ENCODE measurements at regions not wholly inside any gene's neighbourhood (a gene's known extent, or its start where the extent isn't known, plus 50 kb on each side); places are given as distances from the start of the nearest gene placed in this dataset.

DNA sequence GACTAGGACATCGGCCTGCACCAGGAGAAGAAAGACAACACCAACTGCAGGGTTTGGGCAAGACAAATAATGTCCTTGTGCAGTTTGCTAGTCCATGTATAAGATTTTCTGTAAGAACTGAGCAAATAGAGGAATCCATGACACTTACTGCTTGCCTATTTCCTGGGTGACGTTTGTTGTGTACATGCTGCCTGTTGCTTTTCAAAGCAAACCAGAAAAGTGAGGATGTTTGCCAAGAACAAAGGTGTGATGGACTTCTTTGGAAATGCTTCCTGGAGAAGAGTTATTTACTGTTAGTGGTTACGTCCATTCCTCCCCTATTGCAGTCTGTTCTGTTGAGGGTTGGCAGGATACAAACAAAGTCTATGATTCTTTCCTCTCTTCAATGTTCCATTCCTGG lies 126.5 kb downstream of the CASP12 start:
- TF ChIP-seq POLR2A (IDR thresholded peaks at IDR 0.05; ENCODE audit: low read depth, low read length) (no peak), POLR2AphosphoS5 (IDR thresholded peaks at IDR 0.05; ENCODE audit: low read depth, low read length) (no peak), TAF1 (IDR thresholded peaks at IDR 0.05; ENCODE audit: low read depth, low read length) (no peak), SPI1 (IDR thresholded peaks at IDR 0.05; ENCODE audit: low read depth, low read length) (no peak), PAX5 (IDR thresholded peaks at IDR 0.05; ENCODE audit: insufficient read depth, low read length, severe bottlenecking) (no peak), POU2F2 (IDR thresholded peaks at IDR 0.05; ENCODE audit: low read depth, low read length) (no peak)

Measured in GM12891 (cell line).